Activated naive CD4-positive, alpha-beta T cell (primary cell): ENCODE measurements at regions not wholly inside any gene's neighbourhood (a gene's known extent, or its start where the extent isn't known, plus 50 kb on each side); places are given as distances from the start of the nearest gene placed in this dataset.
"Not testable (repeated sequence)": the region's sequence is repeated elsewhere in the genome, so short reads cannot be mapped to it uniquely, and the experiment has no call there.

Experiments
- DNase-seq, 4 experiments: peaks; one replicate each; lab custom pipeline; 2025; lab: John Stamatoyannopoulos, UW

- DNase-seq, result not testable (repeated sequence)
These were observed 144.8 kb upstream of the PRKD1 start for GRCh38 chr14:30072454-30072853.

GRCh38 chr14:30077946-30078345, 150.3 kb upstream of the PRKD1 start:
- no peak for DNase-seq

GRCh38 chr14:30078811-30079402, 151.3 kb upstream of the PRKD1 start:
- no peak for DNase-seq

- DNase-seq, result no peak
These were observed 154.8 kb upstream of the PRKD1 start for GRCh38 chr14:30082486-30082885.

- DNase-seq, result no peak
These were observed 157.2 kb upstream of the PRKD1 start for GRCh38 chr14:30084811-30085210.

- DNase-seq, result no peak
These were observed 158.3 kb upstream of the PRKD1 start for GRCh38 chr14:30085943-30086342.

- no peak for DNase-seq
These were observed 161.0 kb upstream of the PRKD1 start for GRCh38 chr14:30088620-30089019.

- DNase-seq, result no peak
These were observed 181.5 kb upstream of the PRKD1 start for GRCh38 chr14:30108975-30109700.

- no peak for DNase-seq
These were observed 186.4 kb upstream of the PRKD1 start for GRCh38 chr14:30114051-30114450.

- DNase-seq, result no peak
These were observed 188.1 kb upstream of the PRKD1 start for GRCh38 chr14:30115756-30116155.

GRCh38 chr14:30118992-30119640, 191.5 kb upstream of the PRKD1 start:
- DNase-seq, result no peak

GRCh38 chr14:30125322-30125979, 197.8 kb upstream of the PRKD1 start:
- no peak for DNase-seq

- DNase-seq, result no peak
These were observed 202.2 kb upstream of the PRKD1 start for GRCh38 chr14:30129807-30130206.

GRCh38 chr14:30131581-30132097, 204.0 kb upstream of the PRKD1 start:
- no peak for DNase-seq

- no peak for DNase-seq
These were observed 204.5 kb upstream of the PRKD1 start for GRCh38 chr14:30132196-30132595.

- DNase-seq, result no peak
These were observed 207.3 kb upstream of the PRKD1 start for GRCh38 chr14:30134936-30135335.

- DNase-seq, result no peak
These were observed 210.9 kb upstream of the PRKD1 start for GRCh38 chr14:30138567-30138966.

- no peak for DNase-seq
These were observed 214.6 kb upstream of the PRKD1 start for GRCh38 chr14:30142216-30142615.

GRCh38 chr14:30143627-30144026, 216.0 kb upstream of the PRKD1 start:
- DNase-seq, result no peak

GRCh38 chr14:30153717-30154116, 226.1 kb upstream of the PRKD1 start:
- no peak for DNase-seq

GRCh38 chr14:30156571-30156970, 228.9 kb upstream of the PRKD1 start:
- DNase-seq, result no peak

GRCh38 chr14:30158299-30158698, 230.7 kb upstream of the PRKD1 start:
- DNase-seq, result no peak

- DNase-seq, result no peak
These were observed 231.7 kb upstream of the PRKD1 start for GRCh38 chr14:30159374-30159773.
